Fibroblast of upper back skin (primary cell): ENCODE measurements at regions not wholly inside any gene's neighbourhood (a gene's known extent, or its start where the extent isn't known, plus 50 kb on each side); places are given as distances from the start of the nearest gene placed in this dataset.
"Not testable (repeated sequence)": the region's sequence is repeated elsewhere in the genome, so short reads cannot be mapped to it uniquely, and the experiment has no call there.

Source experiments
- DNase-seq: peaks from one replicate; pipeline ENCODE4 v3.0.0-alpha.2; 2013

GRCh38 chr6:155628306-155628705 lies 172.7 kb upstream of the NOX3 start:
- DNase-seq = no peak

GRCh38 chr6:155627722-155628212 lies 172.1 kb upstream of the NOX3 start:
- DNase-seq = not testable (repeated sequence)

GRCh38 chr6:155623450-155624178 lies 168.0 kb upstream of the NOX3 start:
- no peak for DNase-seq

- DNase-seq = no peak
Observed at GRCh38 chr6:155614606-155615005, 159.0 kb upstream of the NOX3 start.

- no peak for DNase-seq
Observed at GRCh38 chr6:155611742-155612141, 156.1 kb upstream of the NOX3 start.

- peak; percentile 13 for DNase-seq
Observed at GRCh38 chr6:155604991-155605390, 149.4 kb upstream of the NOX3 start.

GRCh38 chr6:155599561-155599960 lies 143.9 kb upstream of the NOX3 start:
- no peak for DNase-seq

GRCh38 chr6:155599160-155599559 lies 143.5 kb upstream of the NOX3 start:
- no peak for DNase-seq

- DNase-seq = no peak
Observed at GRCh38 chr6:155595284-155595683, 139.6 kb upstream of the NOX3 start.

- DNase-seq = no peak
Observed at GRCh38 chr6:155591741-155592140, 136.1 kb upstream of the NOX3 start.

GRCh38 chr6:155589190-155589589 lies 133.6 kb upstream of the NOX3 start:
- no peak for DNase-seq

GRCh38 chr6:155587817-155588216 lies 132.2 kb upstream of the NOX3 start:
- no peak for DNase-seq

- DNase-seq = no peak
Observed at GRCh38 chr6:155586090-155586489, 130.5 kb upstream of the NOX3 start.

GRCh38 chr6:155584006-155584405 lies 128.4 kb upstream of the NOX3 start:
- DNase-seq = no peak

GRCh38 chr6:155582016-155582991 lies 126.7 kb upstream of the NOX3 start:
- no peak for DNase-seq

- no peak for DNase-seq
Observed at GRCh38 chr6:155580904-155581303, 125.3 kb upstream of the NOX3 start.

- DNase-seq = peak; percentile 2
Observed at GRCh38 chr6:155578251-155578650, 122.6 kb upstream of the NOX3 start.

GRCh38 chr6:155561966-155562364 lies 106.3 kb upstream of the NOX3 start:
- DNase-seq = no peak

GRCh38 chr6:155561257-155561965 lies 105.8 kb upstream of the NOX3 start:
- peak; percentile 68 for DNase-seq

- DNase-seq = no peak
Observed at GRCh38 chr6:155549928-155550327, 94.3 kb upstream of the NOX3 start.

- no peak for DNase-seq
Observed at GRCh38 chr6:155549028-155549798, 93.6 kb upstream of the NOX3 start.

GRCh38 chr6:155548576-155548975 lies 92.9 kb upstream of the NOX3 start:
- no peak for DNase-seq
